Gastroesophageal sphincter (tissue), 3 donors: ENCODE measurements at regions not wholly inside any gene's neighbourhood (a gene's known extent, or its start where the extent isn't known, plus 50 kb on each side); places are given as distances from the start of the nearest gene placed in this dataset.

Experiments
- EP300 ChIP-seq: sonication (generic); formaldehyde crosslinking; IDR thresholded peaks from one replicate; pipeline ENCODE4 v1.6.1; 2017; ENCODE audit warnings: antibody characterized with exemption, mild to moderate bottlenecking
- POLR2AphosphoS5 ChIP-seq: sonication (generic); formaldehyde crosslinking; IDR thresholded peaks from one replicate; pipeline ENCODE4 v1.6.1; 2017; ENCODE audit warnings: antibody characterized with exemption
- TF ChIP-seq, protein P1 (sequence below), 4 experiments: fragments of 200-600 bp in 2 of 4; fragments of 450-650 bp in 2 of 4; sonication (generic) in 1 of 4; IDR thresholded peaks; one replicate each; pipeline ENCODE4 v1.5.1; 2017 to 2019; ENCODE audit warnings: antibody characterized with exemption in 4 of 4, mild to moderate bottlenecking in 2 of 4, moderate library complexity in 2 of 4

DNA sequence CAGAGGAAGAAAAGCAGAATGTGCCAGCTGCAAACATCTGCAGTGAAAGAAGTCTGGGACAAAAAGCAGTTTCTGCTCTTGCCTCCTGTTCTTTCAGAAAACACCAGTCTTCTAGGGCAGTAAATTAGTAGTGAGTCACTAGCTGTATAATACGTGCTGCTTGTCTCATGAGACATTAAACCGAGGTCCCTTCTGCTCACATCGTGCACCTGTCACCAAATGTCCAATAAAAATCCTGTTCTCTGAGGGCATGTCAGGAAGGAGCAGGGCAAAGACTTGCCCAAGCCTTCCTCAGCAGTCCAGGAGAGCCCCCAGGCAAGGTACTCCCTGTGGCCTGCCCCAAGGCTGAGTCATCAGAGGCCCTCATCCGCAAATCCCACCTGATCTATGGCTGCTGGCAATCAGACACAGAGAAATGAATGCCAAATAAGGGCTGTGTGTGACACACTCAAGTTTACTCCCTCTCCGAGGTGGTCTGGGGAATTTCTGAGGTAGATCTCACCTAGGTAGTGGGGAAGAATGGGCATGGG, 255.3 kb upstream of the SMARCA2 start:
- TF ChIP-seq POLR2AphosphoS5 (no peak), EP300 (no peak)
- TF ChIP-seq, protein P1, sequence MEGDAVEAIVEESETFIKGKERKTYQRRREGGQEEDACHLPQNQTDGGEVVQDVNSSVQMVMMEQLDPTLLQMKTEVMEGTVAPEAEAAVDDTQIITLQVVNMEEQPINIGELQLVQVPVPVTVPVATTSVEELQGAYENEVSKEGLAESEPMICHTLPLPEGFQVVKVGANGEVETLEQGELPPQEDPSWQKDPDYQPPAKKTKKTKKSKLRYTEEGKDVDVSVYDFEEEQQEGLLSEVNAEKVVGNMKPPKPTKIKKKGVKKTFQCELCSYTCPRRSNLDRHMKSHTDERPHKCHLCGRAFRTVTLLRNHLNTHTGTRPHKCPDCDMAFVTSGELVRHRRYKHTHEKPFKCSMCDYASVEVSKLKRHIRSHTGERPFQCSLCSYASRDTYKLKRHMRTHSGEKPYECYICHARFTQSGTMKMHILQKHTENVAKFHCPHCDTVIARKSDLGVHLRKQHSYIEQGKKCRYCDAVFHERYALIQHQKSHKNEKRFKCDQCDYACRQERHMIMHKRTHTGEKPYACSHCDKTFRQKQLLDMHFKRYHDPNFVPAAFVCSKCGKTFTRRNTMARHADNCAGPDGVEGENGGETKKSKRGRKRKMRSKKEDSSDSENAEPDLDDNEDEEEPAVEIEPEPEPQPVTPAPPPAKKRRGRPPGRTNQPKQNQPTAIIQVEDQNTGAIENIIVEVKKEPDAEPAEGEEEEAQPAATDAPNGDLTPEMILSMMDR (IDR thresholded peaks at IDR 0.05) = no peak
